DMS79 treated with DMSO at 0.1 percent for 48 hours (cell line): ENCODE measurements at regions not wholly inside any gene's neighbourhood (a gene's known extent, or its start where the extent isn't known, plus 50 kb on each side); places are given as distances from the start of the nearest gene placed in this dataset.
A peak's percentile ranks its signal among the peaks of the same experiment; 100 is the strongest.
"Not testable (repeated sequence)": the region's sequence is repeated elsewhere in the genome, so short reads cannot be mapped to it uniquely, and the experiment has no call there.

Source experiments
- DNase-seq: peaks from one replicate; lab custom pipeline; 2025; lab: John Stamatoyannopoulos, UW

- DNase-seq, result no peak
Measured at GRCh38 chr12:107497231-107497630, 188.4 kb upstream of the PWP1 start.

DNA sequence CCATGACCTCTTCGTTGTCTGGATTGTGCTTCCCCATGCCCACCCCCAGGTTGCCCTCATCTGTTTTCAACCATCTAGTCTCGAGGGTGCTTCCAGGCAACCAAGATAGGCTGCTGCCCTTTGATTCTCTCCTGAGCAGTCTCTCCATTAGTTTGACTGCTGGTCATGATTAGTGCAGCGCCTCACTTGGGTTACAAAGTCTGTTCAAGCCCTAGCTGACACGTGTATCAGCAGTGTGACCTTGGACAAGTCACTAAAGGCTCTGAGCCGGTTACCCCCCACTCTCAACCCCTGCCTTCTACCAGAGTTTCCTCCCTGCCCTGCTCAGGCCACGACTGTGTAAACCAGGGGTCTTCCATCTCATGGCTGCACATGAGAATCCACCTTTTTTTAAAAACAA lies 185.3 kb upstream of the PWP1 start:
- no peak for DNase-seq

- no peak for DNase-seq
Measured at GRCh38 chr12:107501681-107502080, 183.9 kb upstream of the PWP1 start.

GRCh38 chr12:107503129-107503855 lies 182.3 kb upstream of the PWP1 start:
- no peak for DNase-seq

DNA sequence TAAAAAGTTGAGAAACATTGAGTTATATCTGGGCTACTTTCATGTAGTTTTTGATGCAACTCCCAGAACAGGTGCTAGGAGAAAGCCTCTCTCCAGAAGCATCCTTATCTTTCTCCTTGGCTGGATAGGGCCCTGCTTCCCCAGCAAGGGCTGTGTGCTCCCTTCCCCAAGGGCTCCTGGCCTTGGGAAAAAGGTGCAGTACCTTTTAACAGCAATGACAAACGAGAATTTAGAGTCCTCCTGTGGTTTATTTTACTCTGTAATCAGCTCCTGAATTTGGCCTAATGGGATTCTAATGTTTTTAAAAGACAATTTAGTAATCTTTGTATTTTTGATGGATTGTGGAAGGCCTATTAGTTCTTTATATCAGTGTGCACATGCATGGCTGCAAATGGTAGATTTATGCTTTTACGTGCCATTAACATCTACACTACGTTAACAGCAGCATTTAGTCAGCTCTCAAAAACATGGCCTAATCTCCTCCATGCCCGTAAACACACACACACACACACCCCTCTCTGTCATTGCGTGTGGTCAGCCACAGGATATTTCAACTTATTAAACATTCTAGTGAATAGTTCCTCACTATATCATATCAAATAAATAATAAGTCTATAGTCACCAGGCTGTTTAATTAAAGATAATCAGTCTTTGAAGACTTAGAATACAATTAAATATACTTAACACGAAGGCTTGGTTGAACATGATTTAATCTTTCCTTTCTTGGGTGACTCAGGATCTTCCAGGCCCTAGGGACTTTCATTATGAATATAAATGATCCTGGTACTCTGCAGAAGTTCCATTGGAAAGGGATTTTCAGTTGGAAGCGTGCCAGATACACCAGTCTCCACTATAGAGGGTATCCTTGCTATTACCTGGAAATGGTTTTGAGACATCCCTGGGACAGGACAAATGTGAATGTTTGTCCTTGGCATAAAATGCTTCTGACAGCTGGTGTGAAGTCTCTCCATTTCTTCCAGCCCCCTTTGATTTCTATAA lies 181.4 kb upstream of the PWP1 start:
- DNase-seq, result peak; percentile 89

DNA sequence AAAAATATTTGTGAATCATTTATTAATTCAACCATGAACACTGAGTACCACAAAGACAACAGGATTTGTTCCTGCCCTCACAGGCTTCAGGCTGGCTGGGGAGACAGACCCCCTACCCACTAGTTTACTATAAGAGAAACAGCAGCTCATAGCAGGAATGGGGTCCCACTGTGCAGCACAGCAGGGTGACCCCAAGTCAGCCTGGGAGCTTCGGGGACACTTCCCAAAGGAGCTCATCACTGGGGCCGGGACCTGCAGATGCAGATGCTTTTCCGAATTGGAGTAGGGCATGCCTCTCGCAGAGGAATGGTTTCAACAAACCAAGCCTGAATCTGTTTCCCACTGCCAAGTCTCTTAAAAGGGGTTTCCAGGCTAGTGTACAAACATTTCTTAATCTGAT lies 176.2 kb upstream of the PWP1 start:
- DNase-seq, result no peak

- no peak for DNase-seq
Measured at GRCh38 chr12:107510211-107510610, 175.4 kb upstream of the PWP1 start.

- no peak for DNase-seq
Measured at GRCh38 chr12:107511292-107511691, 174.3 kb upstream of the PWP1 start.

DNA sequence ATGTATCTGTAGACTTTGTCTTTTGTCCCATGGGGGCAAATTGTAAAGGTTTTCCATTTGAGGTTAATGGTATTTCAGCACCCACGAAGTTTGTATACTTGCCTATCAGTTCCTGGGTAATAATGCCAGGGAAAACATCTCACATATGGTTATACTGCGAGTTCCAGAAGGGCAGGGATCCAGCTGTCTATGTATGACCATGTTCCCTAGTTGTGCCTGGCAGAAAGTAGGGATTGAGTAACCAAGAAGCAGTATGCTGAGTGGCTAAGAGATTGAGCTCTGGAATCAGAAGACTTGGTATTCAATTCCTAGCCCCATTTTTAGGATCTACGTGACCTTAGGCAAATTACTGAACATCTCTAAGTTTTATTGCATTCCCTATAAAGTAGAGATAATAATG lies 173.2 kb upstream of the PWP1 start:
- no peak for DNase-seq

GRCh38 chr12:107513184-107513583 lies 172.4 kb upstream of the PWP1 start:
- no peak for DNase-seq

DNA sequence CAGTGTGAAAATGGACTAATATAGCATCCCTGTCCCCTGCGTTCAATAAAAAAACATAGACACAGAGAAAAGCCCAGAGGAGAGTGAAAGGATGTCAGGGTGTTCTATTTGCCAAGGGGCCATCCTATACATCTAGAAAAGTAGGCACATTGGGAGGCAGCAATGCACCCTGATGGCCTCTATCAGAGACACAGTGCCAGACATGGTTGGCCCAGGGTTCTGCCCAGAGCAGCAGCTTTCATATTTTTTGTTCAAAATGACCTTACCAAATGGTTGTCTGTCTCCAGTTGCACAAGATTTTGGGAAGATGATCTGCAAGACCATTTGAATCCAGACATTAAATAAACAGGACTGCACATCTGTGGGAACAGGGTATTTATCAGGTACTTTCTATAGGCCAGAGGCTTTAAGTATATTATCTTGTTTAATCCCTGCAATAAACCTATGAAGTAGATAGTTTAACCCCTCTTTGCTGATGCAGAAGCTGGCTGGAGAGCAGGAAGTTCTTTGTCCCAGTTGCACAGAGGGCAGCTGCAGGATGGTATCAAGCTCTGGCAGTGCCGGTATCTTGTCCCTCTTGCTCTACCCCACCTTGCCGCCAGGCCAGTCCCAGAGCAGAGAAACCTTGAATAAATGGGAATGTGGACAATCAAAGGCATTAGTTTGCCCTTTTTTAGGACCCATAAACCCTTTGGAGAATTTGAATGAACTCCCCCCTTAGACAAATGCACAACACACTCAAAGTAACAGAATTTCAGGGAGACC lies 171.8 kb upstream of the PWP1 start:
- no peak for DNase-seq

- no peak for DNase-seq
Measured at GRCh38 chr12:107514887-107515445, 170.6 kb upstream of the PWP1 start.

- peak; percentile 81 for DNase-seq
Measured at GRCh38 chr12:107515446-107515958, 170.1 kb upstream of the PWP1 start.

DNA sequence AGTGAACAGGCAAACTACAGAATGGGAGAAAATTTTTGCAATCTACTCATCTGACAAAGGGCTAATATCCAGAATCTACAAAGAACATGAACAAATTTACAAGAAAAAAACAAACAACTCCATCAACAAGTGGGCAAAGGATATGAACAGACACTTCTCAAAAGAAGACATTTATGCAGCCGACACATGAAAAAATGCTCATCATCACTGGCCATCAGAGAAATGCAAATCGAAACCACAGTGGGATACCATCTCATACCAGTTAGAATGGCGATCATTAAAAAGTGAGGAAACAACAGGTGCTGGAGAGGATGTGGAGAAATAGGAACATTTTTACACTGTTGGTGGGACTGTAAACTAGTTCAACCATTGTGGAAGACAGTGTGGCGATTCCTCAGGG lies 167.8 kb upstream of the PWP1 start:
- DNase-seq, result not testable (repeated sequence)

DNA sequence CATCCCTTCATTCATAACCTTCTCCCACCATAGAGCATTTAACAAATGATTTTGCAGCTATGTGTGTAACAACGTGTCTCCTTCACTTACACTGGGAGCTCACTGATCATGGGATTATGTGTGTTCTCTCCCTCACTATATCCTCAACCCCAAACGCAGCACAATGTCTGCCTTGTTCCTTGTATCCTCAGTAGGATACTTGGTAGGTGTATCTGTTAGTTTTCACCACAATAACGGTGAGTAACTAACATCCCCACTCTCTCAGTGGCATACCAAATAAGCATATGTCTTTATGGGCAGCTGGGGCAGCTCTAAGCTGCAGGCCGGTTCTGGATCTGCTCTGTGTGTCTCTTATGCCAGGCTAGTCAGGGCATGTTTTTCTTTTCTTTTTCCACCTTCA lies 166.7 kb upstream of the PWP1 start:
- no peak for DNase-seq

DNA sequence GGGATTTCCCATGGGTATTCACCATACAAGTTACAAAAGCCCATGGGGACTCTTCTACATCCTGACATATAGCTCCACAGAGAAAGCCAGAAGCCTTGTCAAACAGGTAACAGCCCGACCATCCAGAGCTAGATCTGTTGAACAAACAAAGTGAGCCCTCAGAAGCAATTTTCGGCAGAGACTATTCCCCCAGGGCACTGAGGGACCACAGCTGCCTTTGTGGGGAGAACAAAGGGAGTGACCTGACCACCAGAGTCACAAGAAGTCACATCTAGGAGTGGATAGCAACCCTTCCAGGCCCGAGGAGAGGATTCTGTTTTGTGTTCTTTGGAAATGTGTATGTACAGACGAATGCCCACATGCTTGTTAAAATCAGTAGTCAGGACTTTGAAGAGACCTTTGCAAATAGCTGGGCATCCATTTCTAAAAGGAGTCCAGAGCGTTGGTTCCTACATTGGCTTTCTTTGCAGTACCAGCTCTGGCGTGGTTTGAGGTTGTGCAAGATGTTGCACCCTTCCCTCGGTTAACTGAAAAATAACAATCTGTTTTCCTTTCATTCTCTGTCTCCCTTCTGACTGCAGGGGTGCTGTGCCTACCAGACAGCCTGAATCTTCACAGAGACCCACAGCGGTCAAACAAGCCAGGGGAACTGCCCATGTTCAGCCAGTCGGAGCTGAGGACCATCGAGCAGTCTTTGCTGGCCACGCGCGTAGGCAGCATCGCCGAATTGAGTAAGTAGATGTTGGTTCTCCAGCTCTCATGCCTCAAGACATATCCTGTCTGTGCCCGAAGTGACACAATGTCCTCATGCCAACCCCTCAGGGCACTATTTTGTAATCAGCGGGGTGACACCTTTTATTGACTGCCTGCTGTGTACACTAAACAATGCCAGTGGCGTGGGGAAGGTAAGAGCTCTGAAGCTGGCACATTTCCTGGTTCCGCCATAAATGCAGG lies 165.4 kb upstream of the PWP1 start:
- DNase-seq, result peak; percentile 68

GRCh38 chr12:107521826-107522355 lies 163.7 kb upstream of the PWP1 start:
- DNase-seq, result no peak

DNA sequence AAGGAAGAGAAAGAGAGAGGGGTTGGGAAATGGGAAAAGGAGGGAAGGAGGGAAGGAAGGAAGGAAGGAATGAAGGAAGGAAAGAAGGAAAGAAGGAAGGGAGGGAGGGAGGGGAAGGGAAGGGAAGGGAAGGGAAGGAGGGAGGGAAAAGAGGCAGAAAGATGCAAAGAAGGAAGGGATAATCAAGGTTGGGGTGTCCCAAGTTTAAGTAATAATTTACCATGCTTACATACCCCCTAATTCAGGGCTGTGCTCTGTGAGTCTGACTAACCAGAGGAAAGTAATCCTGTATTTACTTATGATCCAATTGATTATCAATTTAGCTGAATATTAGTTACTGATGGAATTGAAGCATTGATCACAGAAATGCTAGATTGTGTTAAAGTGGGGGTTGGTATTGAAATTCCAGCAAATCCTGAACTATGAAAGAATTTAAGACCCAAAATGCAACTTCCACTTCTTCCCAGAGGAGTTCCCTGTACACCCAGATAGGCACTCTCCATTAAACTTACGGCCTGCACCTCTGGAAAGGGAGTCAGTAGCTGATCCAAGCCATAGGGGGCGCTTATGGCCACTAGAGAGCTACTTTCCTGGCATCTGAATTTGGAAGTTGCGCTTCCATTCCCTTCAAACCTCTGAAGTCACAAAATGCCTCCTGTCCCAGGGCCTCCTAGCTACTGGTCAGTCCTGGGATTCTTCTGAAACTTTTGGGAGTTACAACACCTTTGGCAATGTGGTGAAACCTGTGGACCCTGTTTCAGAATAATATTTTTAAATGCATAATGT lies 162.7 kb upstream of the PWP1 start:
- peak; percentile 15 for DNase-seq

GRCh38 chr12:107523775-107524535 lies 161.6 kb upstream of the PWP1 start:
- peak; percentile 94 for DNase-seq
